ENCODE measurements at regions not wholly inside any gene's neighbourhood (a gene's known extent, or its start where the extent isn't known, plus 50 kb on each side); places are given as distances from the start of the nearest gene placed in this dataset.
"Not testable (repeated sequence)": the region's sequence is repeated elsewhere in the genome, so short reads cannot be mapped to it uniquely, and the experiment has no call there.

GRCh38 chr7:131933219-131933618 is 376.8 kb upstream of the PODXL start:
- DNase-seq: not testable (repeated sequence)

- DNase-seq: no peak
These were observed 375.8 kb upstream of the PODXL start for GRCh38 chr7:131932271-131932670.

DNA sequence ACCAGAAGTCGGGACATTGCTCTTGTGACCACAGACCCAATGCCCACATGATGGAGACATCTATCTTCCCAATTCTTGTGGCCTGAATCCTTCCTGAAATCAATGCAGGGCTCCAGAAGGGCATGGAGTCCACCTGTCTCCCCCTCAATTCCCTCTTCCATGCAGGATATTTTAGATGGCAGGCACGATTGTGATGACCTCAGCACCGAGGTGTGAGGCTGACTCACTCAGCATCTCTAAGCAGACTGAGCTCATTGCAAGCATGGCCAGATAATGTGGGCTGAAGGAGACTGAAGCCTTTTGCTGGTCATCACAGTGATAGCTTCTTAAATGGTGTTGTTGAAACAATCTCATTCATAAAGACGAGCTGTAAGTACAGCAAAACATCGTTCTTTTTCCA is 374.9 kb upstream of the PODXL start:
- DNase-seq: no peak

GRCh38 chr7:131929632-131930031 is 373.2 kb upstream of the PODXL start:
- no peak for DNase-seq

DNA sequence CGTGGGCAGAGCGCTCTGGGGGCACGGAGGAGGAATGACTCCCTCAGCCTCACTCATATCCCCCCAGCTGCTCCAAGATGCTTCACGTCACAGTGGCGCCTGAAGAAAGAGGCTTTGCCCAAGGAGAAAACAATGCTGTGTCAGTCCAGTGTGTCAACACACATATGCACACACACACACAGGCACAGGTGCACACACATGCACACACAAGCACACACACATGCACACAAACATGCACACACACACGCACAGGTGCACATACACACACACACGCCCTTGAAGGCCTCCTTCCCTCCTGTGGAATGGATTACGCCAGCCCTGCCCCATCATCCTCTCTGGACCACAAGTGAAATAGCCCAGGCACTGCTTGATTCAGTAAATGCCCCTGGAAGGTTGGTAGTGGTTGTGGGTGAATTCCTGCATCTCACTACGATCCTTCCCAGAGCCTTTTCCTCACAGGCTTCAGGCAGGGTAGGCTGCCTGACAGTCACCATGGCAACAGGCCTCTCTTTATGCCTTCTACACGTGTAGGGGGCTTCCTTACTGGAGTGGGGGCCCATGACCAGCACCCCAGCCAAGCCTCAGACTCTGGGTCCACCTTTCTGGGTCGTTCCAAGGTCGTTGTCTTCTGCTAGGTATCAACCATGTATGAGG is 371.5 kb upstream of the PODXL start:
- DNase-seq: no peak

DNA sequence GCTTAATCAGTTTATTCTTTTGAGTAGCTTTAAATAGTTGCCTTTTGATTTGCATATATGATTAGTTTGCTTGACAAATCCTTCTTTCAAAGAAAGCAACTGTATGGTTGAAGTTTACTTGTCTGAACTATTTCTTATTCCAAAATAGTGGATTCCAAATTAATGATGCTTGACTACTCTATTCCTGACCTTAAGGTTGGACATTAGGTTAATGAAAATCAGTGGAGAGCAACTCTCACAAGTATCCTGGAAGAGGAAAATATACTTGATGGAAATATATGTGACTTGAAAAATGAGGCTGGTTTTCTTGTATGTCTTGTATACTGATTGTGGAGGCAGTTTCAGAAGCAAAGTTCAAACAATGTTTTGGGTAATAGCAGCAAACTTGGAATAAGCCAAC is 369.2 kb upstream of the PODXL start:
- DNase-seq: no peak

GRCh38 chr7:131924857-131925256 is 368.4 kb upstream of the PODXL start:
- no peak for DNase-seq

DNA sequence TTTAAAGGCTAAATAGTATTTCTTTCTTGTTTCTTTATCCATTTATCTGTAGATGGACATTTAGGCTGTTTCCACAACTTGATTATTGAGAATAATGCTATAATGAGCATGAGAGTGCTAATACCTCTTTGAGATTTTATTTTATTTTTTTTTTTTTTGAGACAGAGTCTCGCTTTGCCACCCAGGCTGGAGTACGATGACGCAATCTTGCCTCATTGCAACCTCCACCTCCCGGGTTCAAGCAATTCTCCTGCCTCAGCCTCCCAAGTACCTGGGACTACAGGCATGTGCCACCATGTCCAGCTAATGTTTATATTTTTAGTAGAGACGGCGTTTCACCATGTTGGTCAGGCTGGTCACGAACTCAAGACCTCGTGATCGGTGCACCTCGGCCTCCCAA is 366.5 kb upstream of the PODXL start:
- not testable (repeated sequence) for DNase-seq

- DNase-seq: no peak
These were observed 364.6 kb upstream of the PODXL start for GRCh38 chr7:131921016-131921415.

- no peak for DNase-seq
These were observed 363.7 kb upstream of the PODXL start for GRCh38 chr7:131919920-131920709.

DNA sequence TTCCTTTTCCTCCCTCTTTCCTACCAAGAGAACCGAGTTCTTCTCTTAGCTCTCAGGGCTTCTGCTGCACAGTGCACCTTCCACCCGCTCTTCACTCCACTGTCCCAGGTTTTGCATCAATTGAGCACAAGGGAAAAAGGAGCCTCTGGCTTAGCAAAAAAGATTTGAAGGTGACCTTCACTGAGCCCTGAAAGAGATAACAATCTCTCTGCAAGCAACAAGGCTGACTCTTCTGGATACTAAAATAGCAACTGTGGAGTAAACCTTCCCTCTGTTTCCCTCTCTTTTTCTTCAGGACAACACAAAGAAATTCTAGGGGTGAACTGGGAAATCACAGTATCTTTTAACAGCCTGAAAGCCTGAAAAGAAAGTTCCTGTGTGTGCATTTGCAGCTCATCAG is 354.7 kb upstream of the PODXL start:
- DNase-seq: no peak

GRCh38 chr7:131909151-131909768 is 352.8 kb upstream of the PODXL start:
- DNase-seq: no peak

DNA sequence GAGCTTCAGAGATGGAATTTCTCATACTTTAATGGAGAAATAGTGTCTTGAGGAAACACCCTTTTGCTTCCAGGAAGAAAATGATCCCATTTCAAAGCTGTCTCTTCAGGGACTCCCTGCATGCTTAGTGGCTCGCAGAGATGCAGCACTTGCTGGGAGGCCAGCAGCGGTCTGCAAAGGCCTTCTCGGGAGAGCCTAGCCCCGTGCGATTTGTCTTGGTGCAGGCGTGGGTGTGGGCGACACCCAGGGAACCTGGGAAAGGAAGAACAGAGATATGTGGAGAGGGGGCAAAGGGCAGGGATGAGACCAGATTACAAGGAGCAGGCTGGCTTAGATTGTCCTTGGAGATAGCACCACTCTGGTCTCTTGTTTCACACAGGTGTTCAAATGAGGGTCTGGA is 352.3 kb upstream of the PODXL start:
- no peak for DNase-seq

DNA sequence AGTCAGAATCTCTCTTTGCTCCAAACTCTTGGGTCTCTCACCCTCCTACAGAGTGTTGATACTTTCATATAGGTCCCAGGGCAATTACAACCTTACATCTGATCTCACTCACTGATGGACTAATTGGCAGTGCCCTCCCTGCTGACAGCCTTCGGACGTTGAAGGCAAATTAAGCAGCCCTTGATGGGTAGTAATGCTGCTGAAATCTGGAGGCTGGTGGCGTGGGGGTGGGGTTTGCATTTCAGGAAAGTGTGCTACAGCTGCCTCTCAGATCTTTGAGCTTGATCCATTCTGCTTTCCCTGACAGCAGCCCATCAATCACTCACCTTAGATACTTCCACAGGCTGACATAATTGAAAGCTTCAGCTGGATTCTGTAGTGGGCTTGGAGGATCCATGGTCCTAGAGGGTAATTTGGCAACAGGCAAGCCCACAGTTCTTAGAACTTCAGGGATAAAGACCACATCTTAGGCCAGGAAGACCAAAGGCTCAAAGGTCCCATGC is 349.1 kb upstream of the PODXL start:
- no peak for DNase-seq

DNA sequence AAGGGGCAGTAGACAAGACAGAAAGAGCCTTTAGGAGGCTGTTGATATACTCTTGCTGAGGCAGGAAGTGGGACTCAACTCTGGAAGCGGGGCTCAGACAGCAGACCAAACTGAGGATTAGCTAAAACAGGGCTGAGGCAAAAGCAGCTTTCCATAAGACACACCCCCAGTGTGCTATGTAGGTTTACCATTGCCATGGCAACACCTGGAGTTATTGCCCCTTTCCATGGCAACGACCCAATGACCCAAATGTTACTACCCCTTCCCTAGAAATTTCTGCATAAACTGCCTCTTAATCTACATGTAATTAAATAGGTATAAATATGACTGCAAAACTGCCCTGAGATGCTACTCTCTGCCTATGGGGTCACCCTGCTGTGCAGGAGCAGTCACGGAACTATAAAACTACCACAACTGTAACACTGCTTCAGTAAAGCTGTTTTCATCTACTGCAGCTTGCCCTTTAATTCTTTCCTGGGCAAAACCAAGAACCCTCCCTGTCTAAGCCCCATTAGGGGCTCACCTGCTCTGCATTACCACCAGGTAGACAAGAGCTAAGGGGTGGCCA is 348.4 kb upstream of the PODXL start:
- DNase-seq: no peak

DNA sequence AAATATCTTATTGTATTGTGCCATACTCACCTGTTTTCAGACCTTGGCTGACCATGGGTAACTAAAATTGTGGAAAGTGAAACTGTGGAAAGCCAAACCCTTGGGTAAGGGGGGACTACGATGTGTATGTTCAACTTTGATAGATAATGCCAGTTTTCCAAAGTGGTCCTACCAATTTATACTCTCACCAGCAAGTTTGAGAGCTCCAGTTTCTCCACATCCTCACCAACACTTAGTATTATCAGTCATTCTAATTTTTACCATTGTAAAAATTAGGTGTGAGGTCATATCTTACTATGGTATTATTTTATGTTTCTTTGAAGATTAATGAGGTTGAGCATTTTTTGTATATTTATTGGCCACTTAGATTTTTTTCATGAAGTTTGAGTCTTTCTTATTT is 346.9 kb upstream of the PODXL start:
- DNase-seq: no peak

- no peak for DNase-seq
These were observed 344.4 kb upstream of the PODXL start for GRCh38 chr7:131900785-131901287.

GRCh38 chr7:131899271-131900030 is 343.0 kb upstream of the PODXL start:
- no peak for DNase-seq

GRCh38 chr7:131898418-131898817 is 342.0 kb upstream of the PODXL start:
- no peak for DNase-seq

DNA sequence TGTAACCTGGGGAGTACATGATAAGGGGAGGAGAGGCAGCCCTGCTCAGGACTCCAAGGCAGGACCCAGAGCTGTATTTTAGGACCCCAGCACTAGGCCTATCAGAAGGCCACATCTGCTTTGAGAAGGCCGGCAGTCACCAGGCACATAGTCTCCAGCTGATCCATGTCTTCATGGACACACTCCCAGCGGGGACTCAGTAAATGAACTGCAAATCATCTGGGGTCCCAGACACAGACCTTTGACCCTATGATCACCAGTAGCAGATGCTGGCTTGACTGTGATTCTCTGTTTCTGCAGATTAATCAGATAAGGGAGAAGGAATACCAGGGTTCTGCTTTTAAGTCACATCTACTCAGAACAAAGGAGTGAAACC is 341.4 kb upstream of the PODXL start:
- no peak for DNase-seq

- DNase-seq: no peak
These were observed 340.8 kb upstream of the PODXL start for GRCh38 chr7:131897016-131897789.

Data from CD4-positive, alpha-beta T cell treated with Interleukin-1 beta for 1 hour (primary cell).